HepG2 (cell line): ENCODE measurements at regions not wholly inside any gene's neighbourhood (a gene's known extent, or its start where the extent isn't known, plus 50 kb on each side); places are given as distances from the start of the nearest gene placed in this dataset.

Source experiments
- ATAC-seq: fragments of 200-7000 bp; cut with Tn5 transposase; 3 replicates; pipeline ENCODE4 v1.9.1; 2020; ENCODE audit warnings: mild to moderate bottlenecking, moderate library complexity
- BruUV-seq: library from RNA; stranded (reverse); fragments of 400-500 nt; replicated peaks from 2 replicates; lab custom pipeline; 2021; lab: Mats Ljungman, UMichigan
- CTCF ChIA-PET: fragments of 300-600 bp; formaldehyde crosslinking; extraction: SDS; loops from one replicate; lab custom pipeline; 2021; ENCODE audit warnings: low total read pairs, inconsistent platforms, low intra/inter-chr PET ratio; lab: Yijun Ruan, JAX
- POLR2A ChIA-PET: fragments of 350-600 bp; sonication (Branson Sonifier 250); formaldehyde crosslinking; loops from one replicate; lab custom pipeline; 2020; ENCODE audit warnings: antibody characterized with exemption, inconsistent platforms; lab: Yijun Ruan, JAX
- DNase-seq: peaks from one replicate; pipeline ENCODE4 v3.0.0-alpha.2; 2015; ENCODE audit warnings: low spot score
- FAIRE-seq: peaks from 3 replicates; lab custom pipeline; 2011; peaks lifted over from hg19 to GRCh38; lab: Jason Lieb, UNC
- H2AFZ ChIP-seq: one replicate; pipeline ENCODE4 v1.6.1; 2011; ENCODE audit warnings: low read length, inconsistent platforms
- H3K27ac ChIP-seq: fragments of 300-600 bp; 3 replicates; pipeline ENCODE4 v1.8.0; 2011; ENCODE audit warnings: mixed run types, mild to moderate bottlenecking, mixed read lengths, low read length, inconsistent platforms; ENCODE audit not compliant: insufficient read depth; ENCODE audit errors: extremely low read length
- H3K27me3 ChIP-seq, 2 experiments: fragments of 200-600 bp in 1 of 2; 2 replicates in 1 of 2; 3 replicates in 1 of 2; pipeline versions ENCODE4 v1.6.0 to v1.8.0; 2011; ENCODE audit warnings: low read length in 2 of 2, mild to moderate bottlenecking in 2 of 2, moderate library complexity in 2 of 2, inconsistent platforms in 1 of 2; ENCODE audit not compliant: insufficient read depth in 2 of 2, control insufficient read depth in 1 of 2
- H3K36me3 ChIP-seq, 2 experiments: fragments of 200-600 bp in 1 of 2; replicated peaks in 1 of 2; 2 replicates in 1 of 2; 3 replicates in 1 of 2; pipeline versions ENCODE4 v1.5.1 to v1.8.0; 2011; ENCODE audit warnings: low read length in 2 of 2, inconsistent platforms in 1 of 2; ENCODE audit not compliant: insufficient read depth in 2 of 2, control insufficient read depth in 1 of 2
- H3K4me1 ChIP-seq: 2 replicates; pipeline ENCODE4 v1.5.1; 2012; ENCODE audit warnings: low read length, inconsistent platforms; ENCODE audit not compliant: insufficient read depth
- H3K4me2 ChIP-seq: 2 replicates; pipeline ENCODE4 v1.6.0; 2011; ENCODE audit warnings: low read depth, low read length, inconsistent platforms
- H3K4me3 ChIP-seq, 3 experiments: fragments of 200-600 bp in 1 of 3; sonication (generic), shearing (Covaris generic) in 1 of 3; replicated peaks in 1 of 3; 2 replicates each; pipeline ENCODE4 v1.5.1; 2011 to 2016; ENCODE audit warnings: low read length in 3 of 3, inconsistent platforms in 2 of 3, low read depth in 2 of 3, mild to moderate bottlenecking in 2 of 3, control low read depth in 1 of 3, mixed read lengths in 1 of 3; ENCODE audit not compliant: insufficient read depth in 1 of 3
- H3K79me2 ChIP-seq: one replicate; pipeline ENCODE4 v1.6.1; 2011; ENCODE audit warnings: low read length, inconsistent platforms; ENCODE audit not compliant: insufficient read depth
- H3K9ac ChIP-seq: 2 replicates; pipeline ENCODE4 v1.6.0; 2011; ENCODE audit warnings: mild to moderate bottlenecking, low read depth, low read length, inconsistent platforms; ENCODE audit not compliant: insufficient read depth
- H3K9me3 ChIP-seq: 2 replicates; pipeline ENCODE4 v1.5.1; 2012; ENCODE audit warnings: mild to moderate bottlenecking, low read length
- H4K20me1 ChIP-seq: 2 replicates; pipeline ENCODE4 v1.6.0; 2011; ENCODE audit warnings: inconsistent platforms, mild to moderate bottlenecking, low read length, moderate library complexity; ENCODE audit not compliant: insufficient read depth
- CHD4 ChIP-seq: fragments of 200-600 bp; sonication (generic); IDR thresholded peaks from 2 replicates; pipeline ENCODE4 v1.7.0; 2017; ENCODE audit warnings: mild to moderate bottlenecking, low read length, borderline replicate concordance
- GATAD2A ChIP-seq: IDR thresholded peaks from 2 replicates; pipeline ENCODE4 v1.6.1; 2016
- HDAC6 ChIP-seq: fragments of 200-600 bp; sonication (generic); IDR thresholded peaks from 2 replicates; pipeline ENCODE4 v1.7.0; 2017; ENCODE audit warnings: mild to moderate bottlenecking, antibody characterized with exemption, low read length, low read depth
- KAT7 ChIP-seq: IDR thresholded peaks from 2 replicates; pipeline ENCODE4 v1.6.1; 2018; ENCODE audit warnings: borderline replicate concordance, missing compliant biosample characterization
- KDM2A ChIP-seq: sonication (generic); formaldehyde crosslinking; IDR thresholded peaks from 2 replicates; pipeline ENCODE4 v1.4.0; 2020; ENCODE audit warnings: low read depth, missing genetic modification reagents, borderline replicate concordance
- KDM5A ChIP-seq: fragments of 200-600 bp; sonication (generic); IDR thresholded peaks from 2 replicates; pipeline ENCODE4 v1.7.0; 2018; ENCODE audit warnings: antibody characterized with exemption, mild to moderate bottlenecking, low read length, borderline replicate concordance
- MEF2D ChIP-seq: sonication (generic); formaldehyde crosslinking; IDR thresholded peaks from 2 replicates; pipeline ENCODE4 v1.5.1; 2020; ENCODE audit warnings: mild to moderate bottlenecking, missing genetic modification reagents
- NFIC ChIP-seq: IDR thresholded peaks from 2 replicates; pipeline ENCODE4 v1.6.1; 2012; ENCODE audit warnings: mild to moderate bottlenecking, low read length, inconsistent platforms
- NFRKB ChIP-seq: fragments of 450-650 bp; IDR thresholded peaks from 2 replicates; pipeline ENCODE4 v1.6.1; 2017
- SMAD1 ChIP-seq: sonication (generic); formaldehyde crosslinking; IDR thresholded peaks from 2 replicates; pipeline ENCODE4 v1.4.0; 2020; ENCODE audit warnings: missing genetic modification reagents, low read depth, mild to moderate bottlenecking, borderline replicate concordance
- ZFP36 ChIP-seq: fragments of 150-350 bp; IDR thresholded peaks from 2 replicates; pipeline ENCODE4 v1.6.1; 2018; ENCODE audit warnings: borderline replicate concordance, low read length, low read depth; ENCODE audit not compliant: partially characterized antibody
- ZNF20 ChIP-seq: sonication (generic); formaldehyde crosslinking; IDR thresholded peaks from 2 replicates; pipeline ENCODE4 v1.4.0; 2020; ENCODE audit warnings: mild to moderate bottlenecking, moderate library complexity, missing genetic modification reagents
- ZNF44 ChIP-seq: sonication (generic); formaldehyde crosslinking; IDR thresholded peaks from 2 replicates; pipeline ENCODE4 v1.5.1; 2020; ENCODE audit warnings: mild to moderate bottlenecking, missing genetic modification reagents
- ZNF570 ChIP-seq: sonication (generic); formaldehyde crosslinking; IDR thresholded peaks from 2 replicates; pipeline ENCODE4 v1.4.0; 2020; ENCODE audit warnings: mild to moderate bottlenecking, missing genetic modification reagents, borderline replicate concordance
- ZNF605 ChIP-seq: sonication (generic); formaldehyde crosslinking; IDR thresholded peaks from 2 replicates; pipeline ENCODE4 v1.8.0; 2022; ENCODE audit warnings: mild to moderate bottlenecking, missing genetic modification reagents
- WGBS: methylation state at CpG from one replicate; pipeline ENCODE4 v1.1.6; 2017; ENCODE audit warnings: low lambda C conversion rate; 5-methylcytosine and 5-hydroxymethylcytosine counted together
- in situ Hi-C: cut with HindIII; loops from 2 replicates; pipeline ENCODE4 v1.10.0; 2017; ENCODE audit warnings: low pct_unique_long_range_greater_than_20kb; ENCODE audit not compliant: extremely low pct_ligation_motif_present
- intact Hi-C: fragments of 100-400 bp; cut with micrococcal nuclease; formaldehyde crosslinking; loops from one replicate; pipeline ENCODE4 v1.10.0; 2022; ENCODE audit not compliant: unreplicated experiment
- TF ChIP-seq, protein P1 (sequence below): sonication (generic); formaldehyde crosslinking; IDR thresholded peaks from 2 replicates; pipeline ENCODE4 v1.4.0; 2020; ENCODE audit warnings: missing genetic modification reagents
- TF ChIP-seq, protein P2 (sequence below): sonication (generic); formaldehyde crosslinking; IDR thresholded peaks from 2 replicates; pipeline ENCODE4 v1.8.1; 2023; ENCODE audit warnings: missing genetic modification reagents, mild to moderate bottlenecking, borderline replicate concordance
- TF ChIP-seq, protein P3 (sequence below): sonication (generic); formaldehyde crosslinking; IDR thresholded peaks from 2 replicates; pipeline ENCODE4 v1.5.1; 2020; ENCODE audit warnings: missing genetic modification reagents, mild to moderate bottlenecking, borderline replicate concordance
- TF ChIP-seq, protein P4 (sequence below): IDR thresholded peaks from 2 replicates; pipeline ENCODE4 v1.6.1; 2016; ENCODE audit warnings: missing compliant biosample characterization, missing genetic modification reagents, borderline replicate concordance
- TF ChIP-seq, protein P5 (sequence below): sonication (generic); formaldehyde crosslinking; conservative IDR thresholded peaks from 2 replicates; pipeline ENCODE4 v1.4.0; 2020; ENCODE audit warnings: missing genetic modification reagents

DNA sequence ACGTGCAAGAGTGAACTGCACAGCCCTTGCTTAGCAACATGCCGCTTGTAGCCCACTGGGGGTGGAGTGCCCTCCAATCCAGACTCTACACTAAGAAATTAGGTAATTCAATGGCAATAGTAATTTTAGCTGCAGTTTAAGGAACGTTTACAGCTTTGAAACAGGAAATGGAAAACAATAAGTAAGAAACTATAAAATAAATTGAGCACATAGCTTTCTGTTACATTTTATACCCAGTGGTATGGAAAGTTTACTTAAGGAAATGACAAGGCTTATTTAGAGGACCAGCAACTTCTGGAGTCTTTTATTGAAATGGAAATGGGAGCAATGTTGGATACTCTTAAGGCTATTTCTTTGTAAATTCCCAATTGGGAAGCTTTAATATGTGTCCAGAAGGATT, 373.2 kb downstream of the KCNRG start (continued):
- TF ChIP-seq, protein P1, sequence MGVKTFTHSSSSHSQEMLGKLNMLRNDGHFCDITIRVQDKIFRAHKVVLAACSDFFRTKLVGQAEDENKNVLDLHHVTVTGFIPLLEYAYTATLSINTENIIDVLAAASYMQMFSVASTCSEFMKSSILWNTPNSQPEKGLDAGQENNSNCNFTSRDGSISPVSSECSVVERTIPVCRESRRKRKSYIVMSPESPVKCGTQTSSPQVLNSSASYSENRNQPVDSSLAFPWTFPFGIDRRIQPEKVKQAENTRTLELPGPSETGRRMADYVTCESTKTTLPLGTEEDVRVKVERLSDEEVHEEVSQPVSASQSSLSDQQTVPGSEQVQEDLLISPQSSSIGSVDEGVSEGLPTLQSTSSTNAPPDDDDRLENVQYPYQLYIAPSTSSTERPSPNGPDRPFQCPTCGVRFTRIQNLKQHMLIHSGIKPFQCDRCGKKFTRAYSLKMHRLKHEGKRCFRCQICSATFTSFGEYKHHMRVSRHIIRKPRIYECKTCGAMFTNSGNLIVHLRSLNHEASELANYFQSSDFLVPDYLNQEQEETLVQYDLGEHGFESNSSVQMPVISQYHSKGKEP (CRISPR knock-in tag): no peak
- TF ChIP-seq ZNF605 (CRISPR knock-in tag) (no peak), GATAD2A (no peak), NFIC (no peak), SMAD1 (CRISPR knock-in tag) (no peak), HDAC6 (no peak), CHD4 (no peak), ZNF20 (CRISPR knock-in tag) (no peak), KAT7 (CRISPR knock-in tag) (no peak)
- TF ChIP-seq, protein P2, sequence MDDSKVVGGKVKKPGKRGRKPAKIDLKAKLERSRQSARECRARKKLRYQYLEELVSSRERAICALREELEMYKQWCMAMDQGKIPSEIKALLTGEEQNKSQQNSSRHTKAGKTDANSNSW (CRISPR knock-in tag): no peak
- TF ChIP-seq, protein P3, sequence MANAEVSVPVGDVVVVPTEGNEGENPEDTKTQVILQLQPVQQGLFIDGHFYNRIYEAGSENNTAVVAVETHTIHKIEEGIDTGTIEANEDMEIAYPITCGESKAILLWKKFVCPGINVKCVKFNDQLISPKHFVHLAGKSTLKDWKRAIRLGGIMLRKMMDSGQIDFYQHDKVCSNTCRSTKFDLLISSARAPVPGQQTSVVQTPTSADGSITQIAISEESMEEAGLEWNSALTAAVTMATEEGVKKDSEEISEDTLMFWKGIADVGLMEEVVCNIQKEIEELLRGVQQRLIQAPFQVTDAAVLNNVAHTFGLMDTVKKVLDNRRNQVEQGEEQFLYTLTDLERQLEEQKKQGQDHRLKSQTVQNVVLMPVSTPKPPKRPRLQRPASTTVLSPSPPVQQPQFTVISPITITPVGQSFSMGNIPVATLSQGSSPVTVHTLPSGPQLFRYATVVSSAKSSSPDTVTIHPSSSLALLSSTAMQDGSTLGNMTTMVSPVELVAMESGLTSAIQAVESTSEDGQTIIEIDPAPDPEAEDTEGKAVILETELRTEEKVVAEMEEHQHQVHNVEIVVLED (CRISPR knock-in tag): no peak

DNA sequence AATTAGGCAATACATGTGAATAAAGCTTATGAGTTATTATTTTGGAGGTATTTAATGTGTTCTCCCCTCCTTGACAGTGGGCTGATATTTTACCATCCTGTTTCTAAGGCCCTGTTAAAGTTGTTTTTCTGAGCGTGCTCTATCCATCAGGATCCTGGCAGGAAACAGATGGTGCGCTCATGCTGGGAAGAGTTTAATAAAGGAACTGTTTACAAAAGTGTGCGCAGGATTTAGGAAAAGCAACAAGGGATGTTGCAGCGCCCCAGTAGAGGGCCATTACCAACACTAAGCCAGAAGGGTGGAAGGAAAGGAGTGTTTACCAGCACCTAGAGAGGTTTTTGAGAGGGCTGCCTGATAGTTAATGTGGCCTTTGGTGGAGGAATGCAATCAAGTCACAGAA, 374.5 kb downstream of the KCNRG start:
- Histone ChIP-seq H4K20me1 (no peaks in the 10 kb centered on the region), H3K79me2 (no peaks in the 10 kb centered on the region), H2AFZ (no peak overlapping the region), H3K36me3 (peaks cover 0 to 2% of the 10 kb centered on the region in 2 experiments; a peak in 1 of 5 replicates), H3K27me3 (no peaks in the 10 kb centered on the region; a peak in 1 of 5 replicates), H3K4me2 (no peak overlapping the region), H3K9ac (no peak overlapping the region), H3K4me1 (peaks cover 27% of the 10 kb centered on the region), H3K4me3 (no peak overlapping the region), H3K9me3 (no peaks in the 10 kb centered on the region), H3K27ac (no peak overlapping the region)
- DNase-seq (no peak), ATAC-seq (no peak), FAIRE-seq (no peak)
- TF ChIP-seq NFRKB: no peak
- TF ChIP-seq, protein P4, sequence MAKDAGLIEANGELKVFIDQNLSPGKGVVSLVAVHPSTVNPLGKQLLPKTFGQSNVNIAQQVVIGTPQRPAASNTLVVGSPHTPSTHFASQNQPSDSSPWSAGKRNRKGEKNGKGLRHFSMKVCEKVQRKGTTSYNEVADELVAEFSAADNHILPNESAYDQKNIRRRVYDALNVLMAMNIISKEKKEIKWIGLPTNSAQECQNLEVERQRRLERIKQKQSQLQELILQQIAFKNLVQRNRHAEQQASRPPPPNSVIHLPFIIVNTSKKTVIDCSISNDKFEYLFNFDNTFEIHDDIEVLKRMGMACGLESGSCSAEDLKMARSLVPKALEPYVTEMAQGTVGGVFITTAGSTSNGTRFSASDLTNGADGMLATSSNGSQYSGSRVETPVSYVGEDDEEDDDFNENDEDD (CRISPR knock-in tag): no peak
- no peak for TF ChIP-seq MEF2D (CRISPR knock-in tag)
- no peak for TF ChIP-seq ZNF570 (CRISPR knock-in tag)
- no peak for TF ChIP-seq ZNF44 (CRISPR knock-in tag)
- TF ChIP-seq KDM5A: no peak
- TF ChIP-seq, protein P5, sequence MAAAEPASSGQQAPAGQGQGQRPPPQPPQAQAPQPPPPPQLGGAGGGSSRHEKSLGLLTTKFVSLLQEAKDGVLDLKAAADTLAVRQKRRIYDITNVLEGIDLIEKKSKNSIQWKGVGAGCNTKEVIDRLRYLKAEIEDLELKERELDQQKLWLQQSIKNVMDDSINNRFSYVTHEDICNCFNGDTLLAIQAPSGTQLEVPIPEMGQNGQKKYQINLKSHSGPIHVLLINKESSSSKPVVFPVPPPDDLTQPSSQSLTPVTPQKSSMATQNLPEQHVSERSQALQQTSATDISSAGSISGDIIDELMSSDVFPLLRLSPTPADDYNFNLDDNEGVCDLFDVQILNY (CRISPR knock-in tag): no peak
- TF ChIP-seq KDM2A (CRISPR knock-in tag): no peak
- TF ChIP-seq ZFP36: no peak
- WGBS: 97% methylated on average over 4 of the region's 4 CpGs
- in situ Hi-C loops: no loop called here
- CTCF ChIA-PET: no interaction called here
- POLR2A ChIA-PET: no interaction called here
- intact Hi-C loops: no loop called here
- BruUV-seq: no TSS peak
